SU-DHL-6 (cell line): ENCODE measurements at regions not wholly inside any gene's neighbourhood (a gene's known extent, or its start where the extent isn't known, plus 50 kb on each side); places are given as distances from the start of the nearest gene placed in this dataset.

Source experiments
- H2AFZ ChIP-seq: fragments of 200-600 bp; sonication (generic); 2 replicates; pipeline ENCODE4 v1.6.1; 2014; ENCODE audit warnings: low read depth, mild to moderate bottlenecking, moderate library complexity, mixed read lengths, antibody characterized with exemption, low read length; ENCODE audit not compliant: severe bottlenecking
- H3F3A ChIP-seq: fragments of 200-600 bp; shearing (Covaris generic); 2 replicates; pipeline ENCODE4 v1.6.0; 2016; ENCODE audit warnings: antibody characterized with exemption, mild to moderate bottlenecking; ENCODE audit not compliant: insufficient read depth
- H3K27ac ChIP-seq: fragments of 200-600 bp; sonication (generic); 2 replicates; pipeline ENCODE4 v1.5.1; 2016; ENCODE audit warnings: low read depth, mild to moderate bottlenecking, low read length, moderate library complexity, mixed read lengths
- H3K27me3 ChIP-seq: fragments of 200-600 bp; sonication (generic), shearing (Covaris generic); 2 replicates; pipeline ENCODE4 v1.6.0; 2014; ENCODE audit warnings: mild to moderate bottlenecking, low read length
- H3K36me3 ChIP-seq: fragments of 200-600 bp; sonication (generic); 2 replicates; pipeline ENCODE4 v1.6.1; 2014; ENCODE audit warnings: mild to moderate bottlenecking, low read length, mixed read lengths
- H3K4me2 ChIP-seq: fragments of 300-600, 200-600 bp; shearing (Covaris generic), sonication (generic); 2 replicates; pipeline ENCODE4 v1.6.0; 2014; ENCODE audit warnings: low read length, low read depth, mild to moderate bottlenecking; ENCODE audit not compliant: poor library complexity, severe bottlenecking
- H3K4me3 ChIP-seq: fragments of 200-600 bp; sonication (generic); 2 replicates; pipeline ENCODE4 v1.5.1; 2014; ENCODE audit warnings: antibody characterized with exemption, low read length, mild to moderate bottlenecking, mixed read lengths; ENCODE audit not compliant: insufficient read depth, poor library complexity, severe bottlenecking
- H3K79me2 ChIP-seq: fragments of 200-600 bp; sonication (generic); 2 replicates; pipeline ENCODE4 v1.6.1; 2014; ENCODE audit warnings: mild to moderate bottlenecking, low read length, moderate library complexity; ENCODE audit not compliant: insufficient read depth
- H3K9ac ChIP-seq: fragments of 200-600 bp; sonication (generic); 2 replicates; pipeline ENCODE4 v1.7.0; 2014; ENCODE audit warnings: mild to moderate bottlenecking, low read length
- H3K9me2 ChIP-seq: fragments of 200-600 bp; sonication (generic); replicated peaks from 2 replicates; pipeline ENCODE4 v1.6.1; 2014; ENCODE audit warnings: low read length; ENCODE audit not compliant: insufficient read depth
- H3K9me3 ChIP-seq: fragments of 200-600 bp; sonication (generic); 2 replicates; pipeline ENCODE4 v1.6.1; 2014; ENCODE audit warnings: low read length, mixed read lengths; ENCODE audit not compliant: insufficient read depth
- H4K20me1 ChIP-seq: fragments of 200-600 bp; sonication (generic); 2 replicates; pipeline ENCODE4 v1.6.1; 2014; ENCODE audit warnings: low read depth, mild to moderate bottlenecking, antibody characterized with exemption, low read length, moderate library complexity, mixed read lengths
- EZH2phosphoT487 ChIP-seq: fragments of 200-600 bp; sonication (generic), shearing (Covaris generic); conservative IDR thresholded peaks from 2 replicates; pipeline ENCODE4 v1.6.1; 2018; ENCODE audit warnings: mild to moderate bottlenecking, antibody characterized with exemption, low read length, moderate library complexity, mixed read lengths
- TF ChIP-seq, protein P1 (sequence below): fragments of 200-600 bp; sonication (generic); IDR thresholded peaks from one replicate; pipeline ENCODE4 v1.5.1; 2017; ENCODE audit warnings: antibody characterized with exemption, mild to moderate bottlenecking, low read length, moderate library complexity; ENCODE audit not compliant: insufficient read depth, poor library complexity, severe bottlenecking

DNA sequence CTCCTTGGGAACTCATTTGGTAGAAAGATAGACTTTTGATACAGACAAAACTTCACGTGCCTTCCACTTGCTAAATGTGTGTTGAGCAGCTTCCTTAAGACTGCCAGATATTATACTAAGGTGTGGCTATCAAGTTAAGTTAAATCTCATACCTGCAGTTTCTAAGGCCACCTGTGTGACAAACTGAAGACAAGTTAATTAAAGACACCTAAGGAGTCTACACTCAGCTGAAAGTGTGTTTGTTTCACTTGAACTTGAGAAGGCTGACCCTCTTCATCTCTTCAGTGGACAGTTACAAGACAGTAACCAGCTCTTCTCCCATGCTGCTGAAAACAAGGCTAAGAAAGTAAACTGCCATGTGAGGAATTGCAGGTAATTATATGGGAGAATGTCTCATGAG lies 124.0 kb downstream of the NPY start:
- Histone ChIP-seq H2AFZ (no peak overlapping the region), H3K9ac (no peak overlapping the region), H3K4me2 (no peak overlapping the region), H3K36me3 (no peaks in the 10 kb centered on the region), H3K9me2 (no peaks in the 10 kb centered on the region), H3K27me3 (no peaks in the 10 kb centered on the region), H4K20me1 (no peaks in the 10 kb centered on the region), H3F3A (no peaks in the 10 kb centered on the region), H3K9me3 (no peaks in the 10 kb centered on the region), H3K4me3 (no peak overlapping the region), H3K27ac (no peak overlapping the region), H3K79me2 (no peaks in the 10 kb centered on the region)
- TF ChIP-seq, protein P1, sequence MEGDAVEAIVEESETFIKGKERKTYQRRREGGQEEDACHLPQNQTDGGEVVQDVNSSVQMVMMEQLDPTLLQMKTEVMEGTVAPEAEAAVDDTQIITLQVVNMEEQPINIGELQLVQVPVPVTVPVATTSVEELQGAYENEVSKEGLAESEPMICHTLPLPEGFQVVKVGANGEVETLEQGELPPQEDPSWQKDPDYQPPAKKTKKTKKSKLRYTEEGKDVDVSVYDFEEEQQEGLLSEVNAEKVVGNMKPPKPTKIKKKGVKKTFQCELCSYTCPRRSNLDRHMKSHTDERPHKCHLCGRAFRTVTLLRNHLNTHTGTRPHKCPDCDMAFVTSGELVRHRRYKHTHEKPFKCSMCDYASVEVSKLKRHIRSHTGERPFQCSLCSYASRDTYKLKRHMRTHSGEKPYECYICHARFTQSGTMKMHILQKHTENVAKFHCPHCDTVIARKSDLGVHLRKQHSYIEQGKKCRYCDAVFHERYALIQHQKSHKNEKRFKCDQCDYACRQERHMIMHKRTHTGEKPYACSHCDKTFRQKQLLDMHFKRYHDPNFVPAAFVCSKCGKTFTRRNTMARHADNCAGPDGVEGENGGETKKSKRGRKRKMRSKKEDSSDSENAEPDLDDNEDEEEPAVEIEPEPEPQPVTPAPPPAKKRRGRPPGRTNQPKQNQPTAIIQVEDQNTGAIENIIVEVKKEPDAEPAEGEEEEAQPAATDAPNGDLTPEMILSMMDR = no peak
- no peak for TF ChIP-seq EZH2phosphoT487

DNA sequence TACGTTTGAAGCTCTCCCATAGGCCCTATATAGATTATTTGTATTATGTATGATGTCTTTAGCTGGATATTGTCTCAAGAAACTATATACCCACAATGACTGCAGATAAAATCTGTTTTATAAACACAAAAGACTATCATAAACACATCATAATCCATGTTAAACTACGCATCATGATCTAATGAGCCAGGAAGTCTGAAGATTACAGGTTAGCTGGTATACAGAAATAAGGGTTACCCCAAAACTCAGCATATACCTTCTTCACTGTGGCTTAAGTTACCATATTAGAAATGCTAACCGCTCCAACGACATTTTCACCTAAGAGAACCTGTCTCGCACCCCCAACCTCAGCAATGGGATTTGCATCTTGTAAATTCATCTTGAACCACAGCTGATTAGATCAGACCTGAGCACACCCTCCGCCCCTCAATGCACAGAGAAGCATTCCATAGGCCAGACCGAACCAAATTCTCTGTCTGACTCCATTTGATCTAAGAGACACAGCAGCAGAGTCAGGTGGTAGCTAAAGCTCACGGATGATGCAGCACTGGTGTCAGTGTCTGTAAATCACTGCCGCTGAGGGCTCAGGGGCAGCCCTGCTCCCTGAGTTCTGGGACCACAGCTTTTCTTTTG lies 124.9 kb downstream of the NPY start:
- no peaks in the 10 kb centered on the region for H3K27me3 ChIP-seq
- H3K9ac ChIP-seq = no peak overlapping the region
- peaks cover 7% of the 10 kb centered on the region; the same call in 1 of the 2 replicates for H3K9me3 ChIP-seq
- H3K9me2 ChIP-seq = no peaks in the 10 kb centered on the region
- no peaks in the 10 kb centered on the region for H3F3A ChIP-seq
- H3K79me2 ChIP-seq = no peaks in the 10 kb centered on the region
- no peak for TF ChIP-seq EZH2phosphoT487
- TF ChIP-seq, protein P1 = no peak
- no peaks in the 10 kb centered on the region for H4K20me1 ChIP-seq
- no peak overlapping the region for H3K4me3 ChIP-seq
- no peak overlapping the region for H3K4me2 ChIP-seq
- no peak overlapping the region for H2AFZ ChIP-seq
- H3K36me3 ChIP-seq = 0 out of 2 replicates have a peak, but pooled peaks cover 3% of the 10 kb centered on the region
- H3K27ac ChIP-seq = no peak overlapping the region

DNA sequence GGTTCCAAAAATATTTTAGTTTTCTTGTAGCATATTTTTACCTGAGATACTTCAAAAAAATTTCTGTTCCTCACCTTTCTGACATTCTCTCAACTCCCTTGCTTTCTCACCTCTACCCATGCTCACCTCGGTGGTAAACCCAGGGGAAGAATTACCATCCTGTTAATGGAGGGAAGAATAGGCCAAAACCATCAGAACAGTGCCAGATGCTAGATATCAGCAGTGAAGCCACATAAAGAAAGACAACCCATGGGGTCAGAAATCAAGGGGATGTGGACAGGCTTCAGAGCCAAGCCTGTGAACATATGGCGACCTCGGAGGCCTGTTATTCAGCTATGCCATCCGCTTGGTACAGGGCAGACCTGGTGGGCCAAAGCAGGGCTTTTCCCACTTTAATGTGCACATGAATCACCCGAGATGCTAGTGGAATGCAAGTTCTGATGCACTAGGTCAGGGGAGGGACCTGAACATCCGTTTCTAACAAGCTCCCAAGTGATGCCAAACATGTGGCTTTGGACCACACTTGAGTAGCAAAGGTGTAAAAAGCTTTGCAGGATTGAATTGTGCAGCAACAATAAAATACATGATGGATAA lies 125.5 kb downstream of the NPY start:
- no peak overlapping the region for H3K9ac ChIP-seq
- no peaks in the 10 kb centered on the region for H3K27me3 ChIP-seq
- H3K4me2 ChIP-seq = no peak overlapping the region
- H3K79me2 ChIP-seq = no peaks in the 10 kb centered on the region
- H4K20me1 ChIP-seq = no peaks in the 10 kb centered on the region
- H3K9me3 ChIP-seq = peaks cover 13% of the 10 kb centered on the region; the same call in 1 of the 2 replicates
- no peak overlapping the region for H3K4me3 ChIP-seq
- no peak for TF ChIP-seq EZH2phosphoT487
- TF ChIP-seq, protein P1 = no peak
- no peak overlapping the region for H2AFZ ChIP-seq
- 0 out of 2 replicates have a peak, but pooled peaks cover 3% of the 10 kb centered on the region for H3K36me3 ChIP-seq
- no peak overlapping the region for H3K27ac ChIP-seq
- no peaks in the 10 kb centered on the region for H3F3A ChIP-seq
- H3K9me2 ChIP-seq = no peaks in the 10 kb centered on the region
